ENCODE measurements at regions not wholly inside any gene's neighbourhood (a gene's known extent, or its start where the extent isn't known, plus 50 kb on each side); places are given as distances from the start of the nearest gene placed in this dataset.
"Not testable (repeated sequence)": the region's sequence is repeated elsewhere in the genome, so short reads cannot be mapped to it uniquely, and the experiment has no call there.

DNA sequence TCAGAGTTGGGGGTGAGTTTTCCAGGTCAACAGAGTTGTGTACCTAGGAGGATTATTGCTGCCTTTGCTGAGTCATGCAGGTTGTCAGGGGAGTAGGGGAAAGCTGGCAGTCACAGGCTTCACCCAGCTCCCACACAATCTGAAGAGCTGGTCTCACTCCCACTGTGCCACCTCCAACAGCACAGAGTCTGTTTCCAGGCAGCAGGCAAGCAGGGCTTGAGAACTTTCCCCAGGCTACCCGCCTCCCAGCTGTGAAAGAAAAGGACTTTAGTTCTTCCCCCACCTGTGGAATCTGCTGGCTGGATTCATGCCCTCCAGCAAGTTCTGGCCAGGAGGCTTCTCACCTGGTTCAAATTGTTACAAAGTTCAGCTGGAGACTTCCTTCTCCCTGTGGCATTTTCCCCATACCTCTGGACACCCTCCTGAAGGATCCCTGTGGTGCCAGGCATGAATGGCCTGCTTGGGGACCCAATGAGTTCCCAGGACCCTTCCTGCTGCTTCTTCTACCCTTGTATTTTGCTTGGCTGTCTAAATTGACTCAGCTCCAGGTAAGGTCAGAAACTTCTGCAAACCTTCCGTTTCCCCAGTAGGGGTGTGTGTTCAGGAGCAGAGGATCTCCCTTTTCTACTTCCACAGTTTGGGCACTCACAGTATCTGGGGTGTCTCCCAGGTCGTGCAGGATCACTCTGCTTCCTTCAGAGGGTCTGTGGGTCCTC, 378.1 kb upstream of the MAN1A1 start:
- TF ChIP-seq, protein P1, sequence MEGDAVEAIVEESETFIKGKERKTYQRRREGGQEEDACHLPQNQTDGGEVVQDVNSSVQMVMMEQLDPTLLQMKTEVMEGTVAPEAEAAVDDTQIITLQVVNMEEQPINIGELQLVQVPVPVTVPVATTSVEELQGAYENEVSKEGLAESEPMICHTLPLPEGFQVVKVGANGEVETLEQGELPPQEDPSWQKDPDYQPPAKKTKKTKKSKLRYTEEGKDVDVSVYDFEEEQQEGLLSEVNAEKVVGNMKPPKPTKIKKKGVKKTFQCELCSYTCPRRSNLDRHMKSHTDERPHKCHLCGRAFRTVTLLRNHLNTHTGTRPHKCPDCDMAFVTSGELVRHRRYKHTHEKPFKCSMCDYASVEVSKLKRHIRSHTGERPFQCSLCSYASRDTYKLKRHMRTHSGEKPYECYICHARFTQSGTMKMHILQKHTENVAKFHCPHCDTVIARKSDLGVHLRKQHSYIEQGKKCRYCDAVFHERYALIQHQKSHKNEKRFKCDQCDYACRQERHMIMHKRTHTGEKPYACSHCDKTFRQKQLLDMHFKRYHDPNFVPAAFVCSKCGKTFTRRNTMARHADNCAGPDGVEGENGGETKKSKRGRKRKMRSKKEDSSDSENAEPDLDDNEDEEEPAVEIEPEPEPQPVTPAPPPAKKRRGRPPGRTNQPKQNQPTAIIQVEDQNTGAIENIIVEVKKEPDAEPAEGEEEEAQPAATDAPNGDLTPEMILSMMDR (IDR thresholded peaks at IDR 0.05; ENCODE audit: control insufficient read depth, extremely low read depth, insufficient read depth): no peak
- no peak overlapping the region for H3K4me3 ChIP-seq (ENCODE audit: low read depth, low read length)
- DNase-seq (ENCODE audit: low read depth): no peak

DNA sequence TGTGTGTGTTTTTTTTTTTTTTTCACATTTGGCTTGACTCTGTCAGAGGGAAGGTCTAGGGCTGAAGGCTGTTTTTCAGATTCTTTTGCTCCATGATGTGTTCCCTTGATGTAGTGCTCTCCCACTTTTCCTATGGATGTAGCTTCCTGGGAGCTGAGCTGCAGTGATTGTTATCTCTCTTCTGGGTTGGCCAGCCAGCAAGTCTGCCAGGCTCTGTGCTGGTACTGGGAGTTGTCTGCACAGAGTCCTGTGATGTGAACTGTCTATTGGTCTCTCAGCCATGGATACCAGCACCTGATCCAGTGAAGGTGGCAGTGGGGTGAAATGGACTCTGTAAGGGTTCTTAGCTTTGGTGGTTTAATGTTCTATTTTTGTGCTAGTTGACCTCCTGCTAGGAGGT, 377.4 kb upstream of the MAN1A1 start:
- H3K4me3 ChIP-seq (ENCODE audit: low read depth, low read length); DNase-seq (ENCODE audit: low read depth): not testable (repeated sequence)

DNA sequence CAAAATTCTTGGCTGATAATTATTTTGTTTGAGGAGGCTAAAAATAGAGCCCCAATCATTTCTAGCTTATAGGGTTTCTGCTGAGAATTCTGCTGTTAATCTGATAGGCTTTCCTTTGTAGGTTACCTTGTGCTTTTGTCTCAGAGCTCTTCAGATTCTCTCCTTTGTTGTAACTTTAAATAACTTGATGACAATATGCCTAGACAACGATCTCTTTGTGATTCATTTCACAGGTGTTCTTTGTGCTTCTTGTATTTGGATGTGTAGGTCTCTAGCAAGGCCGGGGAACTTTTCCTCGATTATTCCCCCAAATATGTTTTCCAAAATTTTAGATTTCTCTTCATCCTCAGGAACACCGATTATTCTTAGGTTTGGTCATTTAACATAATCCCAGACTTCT, 376.5 kb upstream of the MAN1A1 start:
- TF ChIP-seq, protein P1 (IDR thresholded peaks at IDR 0.05; ENCODE audit: control insufficient read depth, extremely low read depth, insufficient read depth): no peak
- DNase-seq (ENCODE audit: low read depth): no peak
- no peak overlapping the region for H3K4me3 ChIP-seq (ENCODE audit: low read depth, low read length)

DNA sequence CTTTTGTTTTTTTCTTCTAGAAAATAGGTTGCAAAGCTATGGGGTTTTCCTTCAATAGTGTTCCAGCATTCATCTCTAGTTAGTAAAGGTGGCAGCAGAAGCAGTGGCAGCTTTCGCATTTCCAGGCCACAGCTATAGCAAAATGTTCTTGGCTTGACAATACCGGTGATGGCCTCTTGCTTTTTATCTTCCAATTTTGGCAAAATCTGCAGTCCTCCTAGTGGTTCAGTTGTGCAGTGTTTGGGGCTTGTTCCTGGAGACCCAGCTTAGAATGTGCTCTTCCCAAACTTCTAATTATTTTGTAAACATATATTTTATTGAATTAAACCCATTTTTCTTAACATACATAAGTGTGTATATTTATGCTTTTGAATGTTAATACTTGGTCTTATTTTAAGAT, 370.6 kb upstream of the MAN1A1 start:
- DNase-seq (ENCODE audit: low read depth): no peak
- TF ChIP-seq, protein P1 (IDR thresholded peaks at IDR 0.05; ENCODE audit: control insufficient read depth, extremely low read depth, insufficient read depth): no peak
- H3K4me3 ChIP-seq (ENCODE audit: low read depth, low read length): no peak overlapping the region

DNA sequence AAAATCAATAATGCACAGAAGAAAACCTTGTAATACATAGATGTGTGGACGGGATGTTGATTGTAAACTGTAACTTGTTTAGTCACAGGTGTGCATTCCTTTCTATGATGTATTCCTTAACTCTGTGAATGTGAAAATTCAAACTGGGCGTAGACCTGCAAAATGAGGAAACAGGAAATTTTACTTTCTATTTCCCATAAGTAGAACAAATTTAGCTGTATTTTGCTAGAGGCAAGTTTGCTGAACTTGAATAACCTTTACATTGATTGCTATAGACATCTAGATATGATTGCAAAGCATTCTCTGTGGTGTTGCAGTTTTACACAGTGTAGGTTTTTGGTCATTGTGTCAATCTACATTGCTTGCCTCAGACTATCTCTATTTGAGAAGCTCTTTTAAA, 368.4 kb upstream of the MAN1A1 start:
- TF ChIP-seq, protein P1 (IDR thresholded peaks at IDR 0.05; ENCODE audit: control insufficient read depth, extremely low read depth, insufficient read depth): no peak
- H3K4me3 ChIP-seq (ENCODE audit: low read depth, low read length): no peak overlapping the region
- DNase-seq (ENCODE audit: low read depth): no peak

DNA sequence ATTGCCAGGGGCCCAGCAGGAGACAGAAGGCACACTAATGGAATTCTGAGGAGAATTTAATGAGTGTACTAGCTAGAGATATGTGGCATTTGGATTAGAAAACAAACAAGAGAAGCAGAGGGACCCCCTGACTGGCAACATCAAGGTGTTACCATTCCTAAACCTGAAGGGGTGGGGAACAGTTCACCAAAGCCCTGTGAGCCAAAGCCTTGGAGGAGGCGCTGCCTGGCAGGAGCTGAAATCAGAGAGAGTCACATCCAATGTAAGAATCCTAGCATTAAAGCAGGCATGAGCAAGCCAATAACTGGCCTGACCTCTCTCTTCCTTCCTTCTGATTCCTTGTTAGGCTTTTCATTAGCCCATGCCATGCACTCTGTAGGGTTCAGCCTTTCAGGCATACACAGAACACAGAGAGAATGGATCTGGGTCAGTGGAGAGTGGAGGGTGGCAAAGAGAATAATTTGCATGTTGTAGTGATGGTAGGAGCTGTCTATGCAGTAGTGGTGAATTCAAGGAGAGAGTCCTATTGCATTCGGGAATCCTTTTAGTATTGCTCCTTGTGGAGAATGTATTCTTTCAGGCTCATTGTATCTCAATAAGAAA, 367.2 kb upstream of the MAN1A1 start:
- TF ChIP-seq, protein P1 (IDR thresholded peaks at IDR 0.05; ENCODE audit: control insufficient read depth, extremely low read depth, insufficient read depth): no peak
- DNase-seq (ENCODE audit: low read depth): no peak
- no peak overlapping the region for H3K4me3 ChIP-seq (ENCODE audit: low read depth, low read length)

DNA sequence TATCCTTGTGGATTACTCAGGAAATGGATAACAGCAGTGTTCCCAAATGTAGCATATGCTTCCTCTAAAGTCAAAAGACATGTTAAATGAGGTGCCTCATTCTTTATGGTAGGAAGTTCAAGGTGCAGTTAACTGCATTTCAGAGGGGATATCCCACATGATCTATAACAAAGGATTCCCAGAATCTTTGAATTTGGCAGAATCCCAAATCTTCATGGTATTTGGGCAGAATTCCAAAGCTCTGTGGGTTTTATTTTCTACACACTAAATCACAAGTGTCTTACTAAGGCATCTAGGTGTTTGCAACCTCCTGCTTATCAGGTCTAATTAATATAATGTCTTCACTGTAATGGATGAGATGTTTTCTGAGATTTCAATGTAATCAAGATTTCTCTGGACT, 364.3 kb upstream of the MAN1A1 start:
- no peak for DNase-seq (ENCODE audit: low read depth)
- TF ChIP-seq, protein P1 (IDR thresholded peaks at IDR 0.05; ENCODE audit: control insufficient read depth, extremely low read depth, insufficient read depth): no peak
- no peak overlapping the region for H3K4me3 ChIP-seq (ENCODE audit: low read depth, low read length)

Measured in LNCaP clone FGC (cell line).